ENCODE measurements at regions not wholly inside any gene's neighbourhood (a gene's known extent, or its start where the extent isn't known, plus 50 kb on each side); places are given as distances from the start of the nearest gene placed in this dataset.

GRCh38 chr3:15861163-15861562, 63.4 kb upstream of the ANKRD28 start:
- TF ChIP-seq, protein P1, sequence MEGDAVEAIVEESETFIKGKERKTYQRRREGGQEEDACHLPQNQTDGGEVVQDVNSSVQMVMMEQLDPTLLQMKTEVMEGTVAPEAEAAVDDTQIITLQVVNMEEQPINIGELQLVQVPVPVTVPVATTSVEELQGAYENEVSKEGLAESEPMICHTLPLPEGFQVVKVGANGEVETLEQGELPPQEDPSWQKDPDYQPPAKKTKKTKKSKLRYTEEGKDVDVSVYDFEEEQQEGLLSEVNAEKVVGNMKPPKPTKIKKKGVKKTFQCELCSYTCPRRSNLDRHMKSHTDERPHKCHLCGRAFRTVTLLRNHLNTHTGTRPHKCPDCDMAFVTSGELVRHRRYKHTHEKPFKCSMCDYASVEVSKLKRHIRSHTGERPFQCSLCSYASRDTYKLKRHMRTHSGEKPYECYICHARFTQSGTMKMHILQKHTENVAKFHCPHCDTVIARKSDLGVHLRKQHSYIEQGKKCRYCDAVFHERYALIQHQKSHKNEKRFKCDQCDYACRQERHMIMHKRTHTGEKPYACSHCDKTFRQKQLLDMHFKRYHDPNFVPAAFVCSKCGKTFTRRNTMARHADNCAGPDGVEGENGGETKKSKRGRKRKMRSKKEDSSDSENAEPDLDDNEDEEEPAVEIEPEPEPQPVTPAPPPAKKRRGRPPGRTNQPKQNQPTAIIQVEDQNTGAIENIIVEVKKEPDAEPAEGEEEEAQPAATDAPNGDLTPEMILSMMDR (IDR thresholded peaks at IDR 0.05) = no peak
- TF ChIP-seq POLR2A (IDR thresholded peaks at IDR 0.05) = no peak

Measured in lower leg skin (tissue), 3 donors.